GM23248 (cell line): ENCODE measurements at regions not wholly inside any gene's neighbourhood (a gene's known extent, or its start where the extent isn't known, plus 50 kb on each side); places are given as distances from the start of the nearest gene placed in this dataset.

Experiments
- DNase-seq: peaks from one replicate; pipeline ENCODE4 v3.0.0-alpha.2; 2015
- H2AFZ ChIP-seq: fragments of 200-600 bp; sonication (generic); 2 replicates; pipeline ENCODE4 v1.6.1; 2016; ENCODE audit warnings: antibody characterized with exemption
- H3F3A ChIP-seq: fragments of 200-600 bp; sonication (generic); 2 replicates; pipeline ENCODE4 v1.6.1; 2016; ENCODE audit warnings: mild to moderate bottlenecking, antibody characterized with exemption, mixed run types; ENCODE audit not compliant: insufficient read depth
- H3K27ac ChIP-seq: fragments of 200-600 bp; sonication (generic); 2 replicates; pipeline ENCODE4 v1.5.1; 2016; ENCODE audit warnings: mild to moderate bottlenecking
- H3K27me3 ChIP-seq: fragments of 200-600 bp; sonication (generic); replicated peaks from 2 replicates; pipeline ENCODE4 v1.6.1; 2016; ENCODE audit warnings: mild to moderate bottlenecking; ENCODE audit not compliant: insufficient read depth
- H3K36me3 ChIP-seq: fragments of 200-600 bp; sonication (generic); 2 replicates; pipeline ENCODE4 v1.6.1; 2016; ENCODE audit warnings: low read depth, mild to moderate bottlenecking
- H3K4me1 ChIP-seq: fragments of 200-600 bp; sonication (generic); 2 replicates; pipeline ENCODE4 v1.6.1; 2016; ENCODE audit warnings: mild to moderate bottlenecking; ENCODE audit not compliant: insufficient read depth
- H3K4me2 ChIP-seq: fragments of 200-600 bp; sonication (generic); one replicate; pipeline ENCODE4 v1.6.1; 2016; ENCODE audit warnings: mild to moderate bottlenecking; ENCODE audit not compliant: unreplicated experiment
- H3K4me3 ChIP-seq: fragments of 200-600 bp; sonication (generic); 2 replicates; pipeline ENCODE4 v1.5.1; 2016; ENCODE audit warnings: mild to moderate bottlenecking
- H3K79me2 ChIP-seq: fragments of 200-600 bp; sonication (generic); 2 replicates; pipeline ENCODE4 v1.6.1; 2016; ENCODE audit warnings: mild to moderate bottlenecking; ENCODE audit not compliant: insufficient read depth
- H3K9ac ChIP-seq: fragments of 200-600 bp; sonication (generic); 2 replicates; pipeline ENCODE4 v1.6.1; 2016; ENCODE audit warnings: mild to moderate bottlenecking
- H3K9me2 ChIP-seq: fragments of 200-600 bp; sonication (generic); 2 replicates; pipeline ENCODE4 v1.6.1; 2016; ENCODE audit warnings: mixed run types, mild to moderate bottlenecking, moderate library complexity; ENCODE audit not compliant: insufficient read depth
- H3K9me3 ChIP-seq: fragments of 200-600 bp; sonication (generic); one replicate; pipeline ENCODE4 v1.6.1; 2017; ENCODE audit warnings: low read depth
- H4K20me1 ChIP-seq: fragments of 200-600 bp; sonication (generic); 2 replicates; pipeline ENCODE4 v1.6.0; 2016; ENCODE audit not compliant: insufficient read depth
- EZH2 ChIP-seq: fragments of 200-600 bp; sonication (generic); IDR thresholded peaks from 2 replicates; pipeline ENCODE4 v1.6.1; 2018; ENCODE audit warnings: antibody characterized with exemption, mild to moderate bottlenecking; ENCODE audit not compliant: insufficient read depth, poor library complexity, severe bottlenecking
- EZH2phosphoT487 ChIP-seq: fragments of 200-600 bp; sonication (generic); IDR thresholded peaks from 2 replicates; pipeline ENCODE4 v1.6.1; 2018; ENCODE audit warnings: antibody characterized with exemption, moderate library complexity, mild to moderate bottlenecking, low read depth; ENCODE audit not compliant: insufficient read depth
- WGBS, 2 experiments: methylation state at CpG; one replicate each; pipeline ENCODE4 v1.1.6; 2015 to 2017; ENCODE audit warnings: low lambda C conversion rate in 2 of 2, low coverage in 1 of 2; ENCODE audit errors: missing lambda C conversion rate in 2 of 2; 5-methylcytosine and 5-hydroxymethylcytosine counted together
- in situ Hi-C: fragments of 300-500 bp; cut with MboI; formaldehyde crosslinking; loops from 2 replicates; pipeline ENCODE4 v1.15.0; 2020

GRCh38 chr1:14111121-14111520 is 411.1 kb downstream of the PRDM2 start:
- Histone ChIP-seq H3F3A (no peaks in the 10 kb centered on the region), H2AFZ (no peak overlapping the region), H3K79me2 (no peaks in the 10 kb centered on the region), H3K36me3 (no peaks in the 10 kb centered on the region), H3K4me1 (no peaks in the 10 kb centered on the region), H3K4me3 (no peak overlapping the region), H3K9me3 (no peaks in the 10 kb centered on the region), H3K27ac (no peak overlapping the region), H3K4me2 (no peak overlapping the region), H3K9me2 (no peaks in the 10 kb centered on the region), H3K9ac (no peak overlapping the region), H4K20me1 (no peaks in the 10 kb centered on the region), H3K27me3 (peaks cover 10% of the 10 kb centered on the region)
- TF ChIP-seq EZH2 (no peak), EZH2phosphoT487 (no peak)
- WGBS, 2 experiments = 80 to 83% methylated on average over 5 of the region's 5 CpGs
- in situ Hi-C loops = loop anchor here (10.0 kb wide), 1 partner anchor 934 kb away; no protein-coding TSS in a partner anchor
- DNase-seq = no peak

- WGBS, 2 experiments = 76 to 89% methylated on average over 1 of the region's 1 CpG
- Histone ChIP-seq H3K36me3 (no peaks in the 10 kb centered on the region), H3K9ac (no peak overlapping the region)
Measured at GRCh38 chr1:14112613-14113012, 412.6 kb downstream of the PRDM2 start.

DNA sequence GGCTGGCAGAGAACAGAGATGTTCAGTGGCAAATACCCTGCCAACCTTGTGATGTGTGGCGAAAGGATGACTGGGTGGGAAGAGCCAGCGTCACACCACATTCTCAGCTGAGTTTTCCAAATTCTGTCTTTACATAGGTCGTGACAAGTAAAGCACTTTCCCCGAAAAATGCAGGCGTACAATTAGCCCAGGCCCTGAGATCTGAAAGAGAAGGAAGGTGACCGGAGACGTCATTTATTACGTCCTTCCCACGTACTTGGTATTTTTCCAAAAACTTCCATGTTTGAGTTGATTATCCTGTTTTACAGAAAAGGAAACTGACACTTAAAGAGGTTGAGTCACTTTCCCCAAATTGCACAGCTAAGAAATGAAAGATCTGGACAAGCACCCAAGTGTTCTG is 413.3 kb downstream of the PRDM2 start:
- no peaks in the 10 kb centered on the region for H3F3A ChIP-seq
- no peaks in the 10 kb centered on the region for H3K9me2 ChIP-seq
- no peak overlapping the region for H3K9ac ChIP-seq
- no peak overlapping the region for H3K4me2 ChIP-seq
- H3K27ac ChIP-seq = no peak overlapping the region
- no peak for TF ChIP-seq EZH2phosphoT487
- no peak for TF ChIP-seq EZH2
- H3K9me3 ChIP-seq = no peaks in the 10 kb centered on the region
- no peaks in the 10 kb centered on the region for H3K36me3 ChIP-seq
- no peak overlapping the region for H3K4me3 ChIP-seq
- no peaks in the 10 kb centered on the region for H3K79me2 ChIP-seq
- H3K27me3 ChIP-seq = peaks cover 10% of the 10 kb centered on the region
- no peak overlapping the region for H2AFZ ChIP-seq
- H4K20me1 ChIP-seq = no peaks in the 10 kb centered on the region
- H3K4me1 ChIP-seq = no peaks in the 10 kb centered on the region
- no peak for DNase-seq
- WGBS, 2 experiments = 70 to 78% methylated on average over 9 of the region's 9 CpGs
- in situ Hi-C loops = loop anchor here (10.0 kb wide), 1 partner anchor 932 kb away; no protein-coding TSS in a partner anchor

More at GRCh38 chr1:14112613-14113012, 412.6 kb downstream of the PRDM2 start:
- Histone ChIP-seq H4K20me1 (no peaks in the 10 kb centered on the region), H3K9me2 (no peaks in the 10 kb centered on the region), H3K4me2 (no peak overlapping the region), H2AFZ (no peak overlapping the region), H3K79me2 (no peaks in the 10 kb centered on the region), H3K27ac (no peak overlapping the region), H3K27me3 (peaks cover 10% of the 10 kb centered on the region), H3K4me1 (no peaks in the 10 kb centered on the region), H3F3A (no peaks in the 10 kb centered on the region), H3K9me3 (no peaks in the 10 kb centered on the region), H3K4me3 (no peak overlapping the region)
- in situ Hi-C loops = loop anchor here (10.0 kb wide), 1 partner anchor 932 kb away; no protein-coding TSS in a partner anchor
- no peak for DNase-seq
- TF ChIP-seq EZH2phosphoT487 (no peak), EZH2 (no peak)

DNA sequence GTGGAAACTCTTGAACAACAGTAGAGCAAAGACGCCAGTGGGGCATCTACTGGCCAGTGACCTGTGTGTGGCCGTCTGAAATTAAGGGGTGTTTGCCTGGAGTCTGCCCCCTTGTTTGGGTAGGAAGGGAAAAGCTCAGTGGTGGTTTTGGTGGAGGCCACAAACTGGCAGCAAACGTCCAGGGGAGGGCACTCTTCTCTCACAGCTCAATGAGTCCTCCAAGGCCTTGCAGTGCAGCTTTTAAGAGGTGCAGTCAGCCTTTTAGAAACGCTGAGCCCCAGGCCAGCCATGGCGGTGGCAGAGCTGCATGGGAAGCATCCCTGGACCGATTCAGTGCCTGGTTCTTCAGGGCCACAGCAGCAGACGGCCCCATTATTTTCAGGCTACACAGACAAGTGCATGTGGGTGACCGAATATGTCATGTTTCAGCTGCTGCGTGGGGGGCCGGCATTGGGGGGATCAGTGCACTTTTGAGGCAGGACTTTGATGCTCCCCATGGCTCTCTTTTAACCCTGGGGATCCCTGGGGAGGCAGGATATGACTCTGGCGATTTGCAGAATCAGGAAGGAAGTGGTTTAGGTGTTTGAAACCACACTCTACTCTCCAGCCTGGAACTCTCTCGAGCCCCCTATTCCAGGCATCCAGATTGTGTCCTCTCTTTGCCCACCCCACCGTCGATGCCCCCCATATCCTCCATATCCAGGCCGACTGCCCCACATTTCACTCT is 414.0 kb downstream of the PRDM2 start:
- Histone ChIP-seq H3K4me3 (no peak overlapping the region), H3K27me3 (peaks cover 16% of the 10 kb centered on the region), H3F3A (no peaks in the 10 kb centered on the region), H2AFZ (no peak overlapping the region), H3K36me3 (no peaks in the 10 kb centered on the region), H3K79me2 (no peaks in the 10 kb centered on the region), H3K9ac (no peak overlapping the region), H3K9me3 (no peaks in the 10 kb centered on the region), H3K9me2 (no peaks in the 10 kb centered on the region), H3K27ac (no peak overlapping the region), H3K4me2 (no peak overlapping the region), H3K4me1 (no peaks in the 10 kb centered on the region), H4K20me1 (no peaks in the 10 kb centered on the region)
- WGBS, 2 experiments = 62 to 63% methylated on average over 15 of the region's 15 CpGs
- TF ChIP-seq EZH2 (no peak), EZH2phosphoT487 (no peak)
- in situ Hi-C loops = loop anchor here (10.0 kb wide), 1 partner anchor 931 kb away; no protein-coding TSS in a partner anchor
- DNase-seq = peak; percentile 79

DNA sequence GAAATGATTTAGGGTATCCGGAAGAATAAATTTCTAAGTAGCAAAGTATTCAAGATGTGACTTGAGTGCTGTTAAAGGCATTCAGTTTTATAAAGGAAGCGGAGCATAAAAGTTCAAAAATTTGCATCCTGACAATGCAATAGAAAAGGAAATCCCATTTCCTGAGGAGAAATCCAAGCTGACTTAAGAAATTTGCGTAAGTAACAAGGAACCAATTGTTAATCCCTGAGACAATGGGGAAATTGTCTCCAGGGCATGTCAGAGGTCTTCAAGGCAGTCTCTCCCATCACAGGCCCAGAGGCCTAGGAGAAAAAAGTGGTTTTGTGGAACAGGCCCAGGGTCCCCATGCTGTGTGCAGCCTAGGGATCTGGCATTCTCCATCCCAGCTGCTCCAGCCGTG is 416.0 kb downstream of the PRDM2 start:
- Histone ChIP-seq H3K36me3 (no peaks in the 10 kb centered on the region), H3K9me3 (no peaks in the 10 kb centered on the region), H4K20me1 (no peaks in the 10 kb centered on the region), H3K79me2 (no peaks in the 10 kb centered on the region), H3F3A (no peaks in the 10 kb centered on the region), H2AFZ (no peak overlapping the region), H3K9me2 (no peaks in the 10 kb centered on the region), H3K4me3 (no peak overlapping the region), H3K4me1 (no peaks in the 10 kb centered on the region), H3K27me3 (peaks cover 10% of the 10 kb centered on the region; the same call in 1 of the 2 replicates), H3K27ac (no peak overlapping the region), H3K9ac (no peak overlapping the region), H3K4me2 (no peak overlapping the region)
- TF ChIP-seq EZH2 (no peak), EZH2phosphoT487 (no peak)
- WGBS, 2 experiments = 88 to 91% methylated on average over 4 of the region's 4 CpGs
- no peak for DNase-seq
- in situ Hi-C loops = loop anchor here (10.0 kb wide), 1 partner anchor 929 kb away; no protein-coding TSS in a partner anchor
